Stomach (tissue), 4 donors: ENCODE measurements at regions not wholly inside any gene's neighbourhood (a gene's known extent, or its start where the extent isn't known, plus 50 kb on each side); places are given as distances from the start of the nearest gene placed in this dataset.

ENCODE experiments used
- CTCF ChIP-seq, 7 experiments: fragments of 450-650 bp in 4 of 7; fragments of 200-600 bp in 3 of 7; sonication (generic) in 3 of 7; IDR thresholded peaks; one replicate each; pipeline ENCODE4 v1.5.1; 2016 to 2019; ENCODE audit warnings: antibody characterized with exemption in 7 of 7, control low read depth in 2 of 7, mild to moderate bottlenecking in 1 of 7
- POLR2AphosphoS5 ChIP-seq, 3 donors: sonication (generic); formaldehyde crosslinking; IDR thresholded peaks; one replicate each; pipeline ENCODE4 v1.6.1; 2016; ENCODE audit warnings: antibody characterized with exemption in 3 of 3

GRCh38 chr2:66017763-66018162 is 417.2 kb upstream of the MEIS1 start:
- TF ChIP-seq POLR2AphosphoS5 (IDR thresholded peaks at IDR 0.05) (no peak), CTCF (IDR thresholded peaks at IDR 0.05) (no peak)
